AG08396 (cell line): ENCODE measurements at regions not wholly inside any gene's neighbourhood (a gene's known extent, or its start where the extent isn't known, plus 50 kb on each side); places are given as distances from the start of the nearest gene placed in this dataset.

Source experiments
- DNase-seq: peaks from one replicate; pipeline ENCODE4 v3.0.0; 2012; ENCODE audit warnings: low spot score, mixed read lengths

DNA sequence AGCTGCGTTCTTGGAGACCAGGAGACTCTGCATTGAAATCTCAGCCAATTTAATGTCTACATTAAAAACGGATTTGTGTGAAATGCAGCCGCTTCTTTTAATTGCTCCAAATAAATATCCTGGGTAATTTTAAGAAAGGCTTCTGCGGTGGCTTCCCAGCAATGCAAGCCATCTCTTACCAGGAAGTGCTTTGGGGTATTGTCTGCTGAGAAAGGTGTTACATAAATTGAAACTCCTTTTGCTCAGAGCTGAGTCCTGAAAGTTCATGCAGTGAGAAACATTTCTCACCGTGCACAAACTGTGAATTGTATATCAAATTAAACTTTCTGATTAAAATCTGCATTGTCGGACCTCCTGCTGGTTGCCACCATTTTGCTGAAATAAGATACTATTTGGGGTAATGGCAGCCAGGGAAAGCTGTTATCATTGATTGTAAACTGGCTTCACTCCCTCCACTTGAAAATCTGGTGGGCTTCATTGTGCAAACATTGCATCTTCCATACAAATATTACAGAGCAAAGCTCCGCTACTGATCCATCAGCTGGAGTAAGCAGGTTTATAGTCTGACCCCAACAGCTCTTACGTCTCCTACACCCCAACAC, 59.5 kb downstream of the ZIC5 start:
- DNase-seq: no peak

DNA sequence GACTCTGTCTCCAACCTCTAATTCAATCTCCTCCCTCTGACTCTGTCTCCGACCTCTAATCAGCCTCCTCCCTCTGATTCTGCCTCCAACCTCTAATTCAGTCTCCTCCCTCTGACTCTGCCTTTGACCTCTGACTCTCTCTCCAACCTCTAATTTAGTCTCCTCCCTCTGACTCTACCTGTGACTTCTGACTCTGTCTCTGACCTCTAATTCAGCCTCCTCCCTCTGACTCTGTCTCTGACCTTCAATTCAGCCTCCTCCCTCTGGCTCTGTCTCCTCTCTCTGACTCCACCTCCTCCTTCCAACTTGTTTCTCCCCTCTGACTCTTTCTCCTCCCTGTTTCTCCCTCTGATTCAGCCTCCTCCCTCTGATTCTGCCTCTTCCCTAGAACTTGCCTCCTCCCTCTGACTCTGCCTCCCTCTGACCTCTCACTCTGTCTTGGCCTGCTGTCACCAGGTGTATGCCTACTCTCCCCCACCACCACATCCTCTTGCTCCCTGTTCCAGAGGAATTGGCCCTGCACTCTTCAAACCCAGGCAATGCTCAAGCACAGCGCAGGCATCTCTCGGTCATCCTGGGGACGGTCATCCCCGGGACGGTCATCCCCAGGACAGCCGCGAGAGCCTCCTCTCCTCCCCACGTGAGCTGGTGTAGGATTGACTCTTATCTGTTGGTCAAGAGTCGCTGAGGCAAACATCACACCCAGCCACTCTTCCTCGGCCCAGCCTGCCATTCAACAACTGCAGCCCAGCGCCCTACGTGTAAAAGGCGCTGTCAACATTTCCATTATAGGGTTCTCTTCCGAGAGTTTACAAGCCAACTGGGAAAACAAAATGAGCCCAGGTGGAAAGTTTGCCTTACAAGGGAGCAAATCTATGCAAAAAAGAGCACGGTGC, 60.2 kb downstream of the ZIC5 start:
- DNase-seq: no peak

DNA sequence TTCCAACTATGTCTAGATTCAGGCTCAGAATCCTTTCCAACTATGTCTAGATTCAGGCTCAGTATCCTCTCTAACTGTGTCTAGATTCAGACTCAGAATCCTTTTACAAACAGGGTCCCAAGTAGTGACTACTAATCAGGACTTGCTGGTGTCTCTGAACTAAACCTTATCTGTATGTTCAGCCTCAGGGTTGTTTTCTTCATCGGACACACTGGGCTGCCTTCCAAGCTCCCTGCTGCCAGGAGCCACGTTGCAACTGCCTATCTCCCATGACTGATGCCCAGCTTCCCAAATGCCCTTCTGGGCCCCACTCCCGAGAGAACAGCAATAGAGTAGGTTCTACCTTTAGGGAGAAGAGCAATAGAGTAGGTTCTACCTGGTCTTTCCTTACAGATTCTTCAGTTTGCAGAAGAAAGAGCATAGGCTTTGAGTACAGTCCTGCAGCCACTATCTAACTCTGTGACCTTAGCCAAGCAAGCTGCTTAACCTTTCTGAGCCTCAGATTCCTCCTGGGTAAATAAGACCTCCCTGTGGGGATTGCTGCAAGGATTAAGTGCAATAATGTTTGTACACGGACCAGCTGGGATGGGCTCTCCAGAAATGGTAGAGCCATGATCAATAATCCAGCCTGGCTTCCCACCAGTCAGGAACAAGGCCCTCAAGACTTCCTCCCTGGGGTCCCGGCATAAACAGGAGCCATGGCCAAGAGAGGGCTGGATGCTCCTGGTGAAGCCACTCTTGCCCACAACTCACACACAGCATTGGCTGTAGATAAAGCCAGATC, 61.5 kb downstream of the ZIC5 start:
- no peak for DNase-seq

DNA sequence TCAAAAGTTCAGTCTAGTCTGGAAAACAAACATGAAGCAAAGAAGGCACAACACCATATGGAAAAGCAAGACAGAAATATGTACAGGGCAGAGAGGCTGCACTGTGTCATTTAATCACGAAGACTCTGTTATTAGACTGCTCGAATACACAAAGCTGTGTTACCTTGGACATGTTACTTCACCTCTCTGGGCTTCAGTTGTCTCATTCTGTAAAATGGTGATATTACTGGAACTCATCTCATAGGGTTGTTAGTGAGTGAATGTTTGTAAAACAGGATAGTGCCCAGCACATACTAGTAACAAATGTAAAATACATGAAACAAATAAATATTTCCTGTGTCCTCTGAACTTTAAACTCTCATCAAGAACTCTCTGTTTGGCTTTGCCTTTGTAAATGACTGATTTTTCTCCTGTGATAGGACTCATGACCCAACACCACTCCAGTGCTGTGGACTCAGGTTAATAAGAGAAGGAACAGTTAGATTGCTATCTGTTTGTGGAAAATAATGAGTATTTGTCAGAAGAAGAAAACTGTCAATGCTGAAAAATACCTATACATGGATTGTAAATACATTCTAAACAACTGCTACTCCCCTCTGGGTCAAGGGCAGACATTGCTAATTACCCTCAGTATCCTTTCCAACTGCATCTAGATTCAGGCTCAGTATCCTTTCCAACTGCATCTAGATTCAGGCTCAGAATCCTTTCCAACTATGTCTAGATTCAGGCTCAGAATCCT, 62.3 kb downstream of the ZIC5 start:
- no peak for DNase-seq

DNA sequence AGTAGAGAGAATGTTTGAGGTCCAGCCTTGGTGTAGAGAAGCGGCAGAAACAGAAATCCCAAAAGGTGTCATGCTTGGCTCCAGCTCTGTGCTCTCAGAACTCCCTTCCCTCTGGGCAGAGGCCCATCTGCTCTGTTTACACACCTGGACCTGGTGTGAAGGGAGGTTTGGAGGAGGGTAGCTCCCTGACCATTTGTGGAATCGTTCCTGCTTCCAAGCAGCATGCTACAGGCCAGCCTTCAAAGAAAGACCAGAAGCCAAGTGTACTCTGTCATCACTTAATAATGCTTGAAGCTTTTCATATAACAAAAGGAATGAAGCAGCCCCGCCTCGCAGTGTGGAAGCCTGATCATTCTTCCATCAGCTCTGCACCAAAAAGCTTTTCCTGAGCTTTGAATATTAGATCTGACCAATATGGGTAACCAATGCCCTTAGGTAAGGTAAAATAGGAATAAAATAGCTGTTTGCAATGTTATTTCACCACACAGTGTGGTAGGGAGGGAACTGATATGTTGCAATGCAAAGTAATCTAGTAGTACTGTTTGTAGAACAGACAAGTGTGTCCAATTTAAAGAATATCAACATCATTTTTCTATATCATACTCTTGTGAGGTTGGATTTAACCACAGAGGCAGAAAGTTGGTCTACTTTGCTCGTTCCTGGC, 63.3 kb downstream of the ZIC5 start:
- DNase-seq: no peak

DNA sequence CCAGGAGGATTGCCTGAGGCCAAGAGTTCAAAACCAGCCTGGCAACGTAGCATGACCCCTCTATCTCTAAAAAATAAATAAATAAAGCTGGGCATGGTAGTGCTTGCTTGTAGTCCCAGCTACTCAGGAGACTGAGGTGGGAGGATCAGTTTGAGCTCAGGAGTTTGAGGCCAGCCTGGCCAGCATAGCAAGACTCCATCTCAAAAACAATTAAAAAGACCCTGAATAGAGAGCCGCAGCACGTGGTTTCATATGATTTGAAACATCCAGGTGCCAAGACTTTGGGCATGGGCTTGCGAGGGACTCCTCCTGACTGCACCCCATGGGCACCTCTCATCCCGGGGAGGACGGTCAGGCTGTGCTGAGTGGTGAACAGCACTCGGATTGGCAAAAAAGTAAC, 63.9 kb downstream of the ZIC5 start:
- no peak for DNase-seq

DNA sequence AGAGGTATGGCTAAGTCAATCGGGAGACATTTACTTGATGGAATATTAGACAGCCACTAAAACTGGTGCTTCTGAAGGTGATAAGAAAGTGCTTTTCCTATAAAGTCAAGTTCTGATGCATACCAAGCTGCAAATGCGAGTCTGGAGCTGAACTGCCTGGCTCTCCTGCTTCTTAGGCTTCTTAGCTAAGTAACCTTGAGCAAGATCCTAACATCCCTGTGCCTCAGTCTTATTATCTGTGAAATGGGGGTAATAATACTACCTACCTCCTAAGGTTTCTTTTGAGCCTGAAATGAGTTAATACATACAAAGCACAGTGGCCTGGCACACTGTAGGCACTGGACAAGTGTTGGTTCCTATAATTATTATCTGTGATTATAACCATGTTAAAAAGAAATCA, 64.5 kb downstream of the ZIC5 start:
- DNase-seq: no peak

DNA sequence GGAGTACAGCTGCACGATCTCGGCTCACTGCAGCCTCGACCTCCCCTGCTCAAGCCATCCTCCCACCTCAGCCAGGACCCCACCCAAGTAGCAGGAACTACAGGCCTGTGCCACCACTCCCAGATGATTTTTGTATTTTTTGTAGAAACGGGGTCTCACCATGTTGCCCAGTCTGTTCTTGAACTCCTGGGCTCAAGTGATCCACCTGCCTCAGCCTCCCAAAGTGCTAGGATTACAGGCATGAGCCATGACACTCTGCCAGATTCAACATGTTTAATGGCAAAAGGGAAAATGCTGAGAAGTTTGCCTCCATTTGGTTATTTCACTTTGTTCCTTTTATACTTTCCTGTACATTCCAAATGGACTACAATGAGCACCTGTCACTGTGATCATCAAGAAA, 65.8 kb downstream of the ZIC5 start:
- DNase-seq: no peak

DNA sequence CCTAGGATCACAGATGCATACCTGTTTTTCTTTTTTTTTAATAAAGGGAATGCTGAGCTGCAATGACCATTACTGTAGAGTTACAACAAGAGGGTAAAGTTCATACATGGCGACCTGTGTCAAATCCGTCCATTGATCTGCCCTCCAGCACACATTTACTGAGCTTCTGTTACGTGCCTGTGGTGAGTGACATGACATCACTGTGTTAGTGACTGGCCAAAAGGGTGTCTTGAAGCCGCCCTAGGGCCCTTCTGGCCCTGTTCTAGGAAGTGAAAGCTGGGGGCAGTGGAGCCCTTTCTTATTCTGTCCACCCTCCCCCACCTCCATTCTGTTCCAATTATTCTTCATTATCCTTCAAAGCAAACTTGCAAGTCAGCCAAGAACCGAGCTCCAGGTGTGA, 66.3 kb downstream of the ZIC5 start:
- no peak for DNase-seq

DNA sequence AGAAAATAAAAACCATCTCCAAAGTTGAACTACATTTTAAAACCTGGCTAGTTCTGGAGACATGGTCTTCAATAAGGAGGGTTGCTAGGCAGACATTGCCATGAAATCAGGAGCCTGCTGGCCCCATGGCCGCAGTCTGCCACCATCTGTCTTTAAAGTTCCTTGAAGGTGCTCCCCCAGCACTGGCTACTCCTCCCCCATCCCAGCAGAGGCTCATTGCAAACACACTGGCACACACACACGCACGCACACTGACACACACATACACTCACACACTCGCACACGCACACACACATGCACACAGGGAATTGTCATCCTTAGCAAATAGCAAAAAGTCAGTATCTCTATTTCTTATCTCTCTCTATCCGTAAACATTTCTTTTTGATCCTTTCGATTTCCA, 68.4 kb downstream of the ZIC5 start:
- DNase-seq: no peak

DNA sequence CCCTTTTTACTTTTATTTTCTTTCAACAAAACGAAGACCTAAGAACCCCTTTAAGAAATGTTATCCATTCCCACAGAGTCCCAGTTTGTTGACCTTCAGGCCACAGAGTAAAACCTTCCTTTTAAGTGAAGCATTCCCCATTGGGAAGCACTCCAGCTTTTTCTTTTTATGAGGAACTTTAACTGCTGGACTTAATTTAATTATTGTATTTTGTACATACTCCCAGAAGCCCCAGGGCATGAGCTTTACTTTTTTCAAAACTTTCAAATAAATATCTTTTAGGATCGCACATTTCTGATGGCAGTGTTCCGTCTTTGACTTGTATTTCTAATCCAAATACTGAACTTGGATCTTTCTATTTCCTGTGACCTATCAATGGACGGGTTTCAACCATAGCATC, 68.9 kb downstream of the ZIC5 start:
- no peak for DNase-seq

DNA sequence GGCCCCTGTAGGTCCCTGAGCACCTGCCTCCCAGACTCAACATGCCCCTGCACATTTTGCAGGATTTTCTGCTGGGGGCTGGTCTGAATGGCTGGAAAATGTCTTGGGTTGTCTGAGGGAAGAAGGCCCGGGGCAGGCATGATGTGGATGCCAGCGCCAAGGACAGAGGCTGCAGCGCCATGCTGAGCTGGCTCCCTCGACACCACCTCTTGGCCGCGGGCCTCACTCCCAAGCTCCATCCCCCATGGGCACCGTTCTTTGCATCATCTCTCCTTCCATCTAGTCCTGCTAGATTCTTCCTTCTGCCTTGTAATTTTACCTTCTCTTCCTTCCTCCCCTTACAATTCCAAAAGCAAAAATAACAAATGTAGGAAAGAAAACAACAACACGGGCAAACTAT, 70.6 kb downstream of the ZIC5 start:
- no peak for DNase-seq

DNA sequence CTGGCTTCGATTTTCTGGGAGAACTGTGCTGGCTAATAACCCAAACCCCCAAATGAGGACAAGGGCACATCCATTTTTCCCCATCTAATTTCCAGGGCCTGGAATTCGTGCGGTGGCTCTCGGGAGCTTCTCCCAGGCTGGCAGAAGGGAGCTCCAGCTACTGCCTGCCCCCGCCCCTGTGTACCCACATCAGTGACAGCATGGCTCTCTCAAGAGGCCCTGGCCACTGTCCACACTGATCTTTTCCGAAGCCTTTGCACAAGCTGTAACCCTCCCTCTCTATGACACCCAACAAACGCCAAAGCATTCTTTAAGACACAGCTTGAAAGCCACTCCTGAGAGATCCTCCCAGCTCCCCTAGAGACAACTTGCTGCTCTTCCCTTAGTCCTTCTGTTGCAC, 73.1 kb downstream of the ZIC5 start:
- no peak for DNase-seq

DNA sequence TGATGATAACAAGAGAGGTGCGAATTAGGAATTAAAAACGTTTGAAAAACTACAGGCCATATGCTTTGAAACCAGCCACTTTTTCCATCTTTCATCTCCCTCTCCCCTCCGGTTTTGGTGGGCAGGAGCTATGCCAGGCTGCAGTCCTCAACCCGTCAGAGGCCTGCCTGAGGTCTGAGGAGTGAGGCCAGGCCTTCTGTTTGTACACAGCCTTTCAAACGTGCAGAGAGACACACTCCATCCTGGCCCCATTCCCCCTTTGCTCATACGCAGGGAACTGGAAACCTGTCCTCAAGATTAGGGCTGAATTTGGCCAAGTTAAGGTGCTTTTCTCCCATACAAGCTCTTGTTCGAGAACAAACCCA, 74.5 kb downstream of the ZIC5 start:
- no peak for DNase-seq

DNA sequence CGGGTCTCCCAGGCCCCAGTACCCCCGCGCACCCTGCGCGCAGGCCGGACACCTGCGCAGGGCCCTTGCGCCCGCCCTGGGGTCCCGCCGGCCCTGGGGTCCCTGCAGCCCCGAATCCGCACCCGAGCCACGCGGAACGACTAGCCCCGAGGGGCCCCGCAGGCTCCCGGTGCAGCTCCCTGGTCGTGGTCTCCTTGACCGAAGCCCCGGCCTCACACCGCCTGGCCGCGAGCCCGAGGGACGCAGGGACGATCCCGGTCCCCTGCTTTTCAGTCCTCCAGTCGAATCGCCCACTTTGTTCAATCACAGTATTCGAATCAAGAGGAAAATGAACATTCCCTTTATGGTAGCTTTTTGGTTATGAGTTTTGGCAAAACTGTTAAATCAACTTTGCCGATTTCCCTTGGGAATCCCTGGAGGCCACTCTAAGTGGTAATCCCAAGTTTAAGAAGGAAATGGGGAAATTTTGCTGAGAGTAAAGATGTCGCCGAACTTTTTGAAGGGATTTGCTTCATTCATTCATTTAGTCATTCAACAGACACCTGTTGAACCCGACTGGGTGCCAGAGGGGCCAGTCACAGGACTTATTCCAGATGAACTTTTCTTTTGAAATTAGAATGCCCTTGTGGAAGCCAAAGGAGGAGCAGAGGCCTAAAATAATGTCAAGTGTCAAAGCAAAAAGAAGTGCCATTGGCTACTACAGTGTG, 75.0 kb downstream of the ZIC5 start:
- no peak for DNase-seq

DNA sequence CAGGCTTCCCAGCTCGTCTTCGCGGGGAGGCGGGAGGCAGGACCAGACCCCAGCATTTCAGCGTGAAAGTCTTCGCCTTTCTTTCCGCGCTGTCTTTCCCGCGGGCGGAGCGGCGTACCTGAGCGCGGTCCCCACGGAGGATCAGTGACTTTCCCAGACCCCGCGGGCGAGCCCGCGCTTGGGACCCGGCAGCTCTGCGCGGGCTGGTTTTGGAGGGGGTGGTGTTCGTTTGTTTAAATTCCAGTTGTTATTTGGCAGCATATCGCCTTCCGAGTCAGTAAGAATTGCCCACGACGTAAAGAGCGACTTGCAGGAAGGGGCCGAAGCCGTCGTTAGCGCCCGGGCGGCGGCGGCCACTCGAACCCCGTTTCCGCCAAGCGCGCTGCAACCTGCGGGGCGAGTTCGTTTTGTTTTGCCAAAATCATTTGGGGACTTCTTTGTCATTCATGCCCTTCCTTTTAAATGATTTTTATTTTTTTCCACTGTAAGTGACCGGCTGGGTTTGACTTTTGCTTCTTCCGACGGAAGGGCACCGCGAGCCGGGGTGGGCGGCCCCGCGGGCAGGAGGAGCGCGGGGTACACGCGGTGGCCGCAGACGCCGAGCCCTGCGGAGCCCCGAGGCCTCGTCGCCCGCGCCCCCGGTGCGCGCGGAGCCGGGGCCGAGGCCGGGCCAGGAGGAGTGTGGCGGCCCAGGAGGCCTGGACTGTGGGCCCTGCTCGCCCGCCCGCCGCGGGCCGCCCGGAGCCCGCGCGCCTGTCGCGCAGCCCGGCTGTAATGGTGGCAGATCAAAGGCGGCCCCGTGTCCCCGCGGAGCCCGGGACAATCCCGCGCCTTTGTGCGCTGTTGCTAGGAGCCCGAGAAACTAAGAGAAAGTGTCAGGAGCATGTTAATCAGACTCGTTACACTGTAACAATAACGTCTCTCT, 75.9 kb downstream of the ZIC5 start:
- DNase-seq: no peak

DNA sequence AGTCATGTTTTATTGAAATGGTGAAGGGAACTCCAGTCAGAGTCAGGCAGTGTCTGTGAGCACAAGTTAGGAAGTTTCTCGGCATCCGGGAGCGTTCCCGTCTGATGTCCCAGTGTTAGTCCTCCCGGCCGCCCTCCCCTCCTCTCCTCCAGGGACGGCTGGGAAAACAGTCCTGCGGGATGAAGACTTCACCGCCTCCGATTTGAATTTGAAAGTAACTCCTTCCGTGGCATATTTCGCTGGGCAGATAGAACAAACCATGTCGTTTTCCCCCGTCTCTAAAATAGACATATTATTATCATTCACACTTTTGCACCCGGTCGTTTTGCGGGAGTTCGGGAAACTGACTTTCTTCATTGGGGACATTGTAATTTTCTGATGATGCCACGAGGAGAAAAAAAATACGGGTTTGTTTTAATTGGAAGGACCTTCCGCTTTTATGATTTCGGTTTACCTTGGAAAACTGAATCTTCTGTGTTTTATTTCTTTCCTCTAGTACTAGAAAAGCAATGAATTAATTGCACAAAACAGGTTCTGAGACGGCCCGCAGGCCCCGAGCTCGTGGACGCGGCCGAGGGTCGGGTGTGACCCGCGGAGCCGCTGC, 76.6 kb downstream of the ZIC5 start:
- no peak for DNase-seq

DNA sequence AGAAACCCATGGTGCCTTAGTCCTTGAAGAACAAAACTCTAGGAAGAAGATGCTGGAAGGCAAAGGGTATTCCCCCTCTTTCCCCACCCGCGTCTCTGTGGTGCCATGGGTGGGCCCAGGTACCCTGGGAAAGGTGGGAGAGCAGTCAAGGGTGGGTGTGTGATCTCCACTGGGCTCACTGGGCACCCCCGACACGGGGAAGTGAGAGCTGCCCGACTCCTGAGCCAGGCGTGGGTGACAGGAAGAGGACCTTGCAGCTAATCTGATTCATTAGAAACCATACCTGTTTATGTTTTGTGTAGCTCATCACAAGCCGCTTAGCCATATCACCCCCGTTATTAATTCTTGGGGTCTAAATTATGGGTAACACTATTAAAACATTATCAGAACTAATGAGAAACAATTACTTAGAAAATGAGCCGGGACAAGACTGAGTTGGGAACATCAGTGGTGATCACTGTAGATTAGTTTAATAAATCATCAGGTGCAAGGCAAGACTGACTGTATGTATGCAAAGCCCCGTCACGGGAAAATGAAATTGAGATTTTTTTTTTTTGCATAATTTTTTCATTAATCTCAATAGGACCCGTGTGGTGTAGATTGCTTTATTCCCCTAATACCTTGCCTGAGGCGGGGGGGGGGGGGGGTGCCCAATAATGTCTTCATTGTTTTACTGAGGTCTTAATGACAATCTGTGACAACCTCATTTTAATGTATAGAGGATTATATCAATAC, 77.3 kb downstream of the ZIC5 start:
- DNase-seq: no peak

DNA sequence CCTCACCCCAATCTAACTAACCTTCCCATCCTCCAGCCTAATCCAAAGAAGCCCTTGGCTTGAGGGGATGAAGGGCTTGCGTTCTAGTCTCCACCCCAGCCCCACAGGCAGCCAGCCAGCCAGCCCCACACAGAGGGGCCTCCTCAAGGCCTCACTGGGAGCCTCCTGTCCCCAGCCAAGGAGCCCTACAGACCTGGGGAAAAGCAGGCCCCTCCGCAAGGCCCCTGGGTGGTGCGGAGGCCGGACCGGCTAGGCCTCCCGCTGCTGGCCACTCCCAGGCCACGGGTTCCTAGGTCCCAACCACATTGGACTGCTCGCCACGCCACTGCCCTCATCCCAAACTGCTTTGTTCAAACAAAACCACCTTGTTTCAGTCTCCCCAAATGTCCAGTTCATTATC, 78.0 kb downstream of the ZIC5 start:
- no peak for DNase-seq
